ENCODE measurements at regions not wholly inside any gene's neighbourhood (a gene's known extent, or its start where the extent isn't known, plus 50 kb on each side); places are given as distances from the start of the nearest gene placed in this dataset.

GRCh38 chr4:124573056-124573455 lies 139.5 kb downstream of the ANKRD50 start:
- POLR2A ChIA-PET = no interaction called here
- Mint-ChIP-seq H3K4me3 (no peak overlapping the region), H3K4me1 (no peaks in the 10 kb centered on the region), H3K36me3 (ENCODE audit: low read depth) (no peaks in the 10 kb centered on the region), H3K27ac (no peak overlapping the region), H3K27me3 (no peaks in the 10 kb centered on the region), H3K9me3 (no peaks in the 10 kb centered on the region)
- no peak for DNase-seq
- CTCF ChIA-PET = no interaction called here

DNA sequence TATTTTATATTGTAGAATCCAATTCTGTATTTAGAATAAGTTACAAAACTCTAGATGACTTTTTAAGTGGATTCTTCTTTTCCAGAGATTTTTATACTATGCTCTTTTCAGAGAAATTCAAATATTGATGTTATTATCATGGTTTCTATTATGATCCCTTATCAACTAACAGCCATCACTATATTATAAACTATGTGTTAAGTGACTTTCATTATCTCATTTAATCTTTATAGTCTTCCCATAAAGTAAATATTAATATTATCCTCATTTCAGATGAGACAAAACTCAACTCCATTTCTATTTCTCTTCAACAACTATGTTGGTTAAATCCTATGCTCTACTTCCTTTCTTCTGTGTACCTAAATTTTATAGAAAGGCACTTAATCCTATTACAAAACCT lies 132.6 kb downstream of the ANKRD50 start:
- no peak for DNase-seq
- no peaks in the 10 kb centered on the region for H3K36me3 Mint-ChIP-seq (ENCODE audit: low read depth)
- ChIA-PET CTCF (no interaction called here), POLR2A (no interaction called here)
- H3K4me1 Mint-ChIP-seq = no peaks in the 10 kb centered on the region
- no peaks in the 10 kb centered on the region for H3K9me3 Mint-ChIP-seq
- no peaks in the 10 kb centered on the region for H3K27me3 Mint-ChIP-seq
- no peak overlapping the region for H3K4me3 Mint-ChIP-seq
- no peak overlapping the region for H3K27ac Mint-ChIP-seq

- CTCF ChIA-PET = no interaction called here
- H3K36me3 Mint-ChIP-seq (ENCODE audit: low read depth) = no peaks in the 10 kb centered on the region
- no peaks in the 10 kb centered on the region for H3K4me1 Mint-ChIP-seq
- H3K27ac Mint-ChIP-seq = no peak overlapping the region
- H3K4me3 Mint-ChIP-seq = no peak overlapping the region
- no peaks in the 10 kb centered on the region for H3K27me3 Mint-ChIP-seq
- no peak for DNase-seq
- POLR2A ChIA-PET = no interaction called here
- H3K9me3 Mint-ChIP-seq = no peaks in the 10 kb centered on the region
These were observed 128.7 kb downstream of the ANKRD50 start for GRCh38 chr4:124583797-124584196.

DNA sequence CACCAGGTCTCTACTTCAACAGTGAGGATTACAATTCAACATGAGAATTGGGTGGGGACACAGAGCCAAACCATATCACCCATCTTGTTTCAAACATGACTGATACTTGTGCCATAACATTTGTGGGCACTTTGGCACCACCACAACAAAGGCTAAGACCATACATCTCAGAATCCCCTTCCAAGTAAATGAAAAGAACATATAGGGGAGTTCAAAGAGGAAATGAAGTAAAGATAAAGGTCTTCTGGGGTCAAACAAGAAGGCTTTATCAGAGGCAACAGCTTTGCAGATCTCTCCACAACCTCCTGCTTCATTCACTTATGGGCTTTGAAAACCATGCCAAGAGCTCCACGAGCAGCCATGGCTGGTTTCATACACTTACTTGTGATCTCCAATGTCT lies 122.7 kb downstream of the ANKRD50 start:
- H3K27me3 Mint-ChIP-seq = no peaks in the 10 kb centered on the region
- H3K9me3 Mint-ChIP-seq = no peaks in the 10 kb centered on the region
- H3K27ac Mint-ChIP-seq = no peak overlapping the region
- H3K36me3 Mint-ChIP-seq (ENCODE audit: low read depth) = no peaks in the 10 kb centered on the region
- DNase-seq = no peak
- ChIA-PET POLR2A (no interaction called here), CTCF (no interaction called here)
- no peak overlapping the region for H3K4me3 Mint-ChIP-seq
- H3K4me1 Mint-ChIP-seq = no peaks in the 10 kb centered on the region

DNA sequence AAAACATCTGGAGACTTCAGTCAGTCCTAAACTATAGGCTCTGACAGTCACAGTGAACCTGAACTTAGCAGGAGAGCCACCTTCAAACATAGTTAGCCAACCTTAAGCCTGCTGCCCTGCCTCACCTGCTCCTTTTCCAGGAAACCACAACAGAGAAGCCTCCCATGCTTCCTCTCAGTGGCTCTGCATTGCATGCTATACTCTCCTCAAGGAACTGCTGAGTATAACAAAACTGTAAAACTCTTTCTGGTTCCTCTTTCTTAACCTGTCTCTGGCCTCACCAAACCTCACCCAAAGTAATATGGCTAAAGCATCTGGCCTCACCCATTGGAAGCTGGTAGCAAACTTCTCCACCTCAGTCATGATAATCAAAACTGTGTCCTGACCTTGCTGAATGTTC lies 122.1 kb downstream of the ANKRD50 start:
- Mint-ChIP-seq H3K4me3 (no peak overlapping the region), H3K27ac (no peak overlapping the region), H3K4me1 (no peaks in the 10 kb centered on the region), H3K36me3 (ENCODE audit: low read depth) (no peaks in the 10 kb centered on the region), H3K27me3 (no peaks in the 10 kb centered on the region), H3K9me3 (no peaks in the 10 kb centered on the region)
- ChIA-PET POLR2A (no interaction called here), CTCF (no interaction called here)
- no peak for DNase-seq

DNA sequence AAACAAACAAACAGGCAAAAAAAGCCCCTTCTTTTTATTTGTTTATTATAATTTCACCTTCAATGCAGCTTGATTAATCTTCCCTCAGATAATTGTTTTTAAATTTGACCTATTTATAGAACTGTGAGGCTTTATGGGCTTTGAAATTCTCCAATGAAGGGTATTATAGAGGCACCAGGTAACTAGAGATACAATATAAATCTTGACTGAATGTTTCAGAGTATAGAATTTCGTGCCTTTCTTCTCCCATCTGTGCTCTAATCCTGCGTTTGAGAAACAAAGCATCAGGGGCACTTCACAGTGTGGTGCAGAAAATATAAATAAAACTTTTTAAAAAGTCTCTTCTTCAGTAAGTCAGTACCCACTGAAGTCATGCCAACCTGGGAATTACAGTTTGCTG lies 120.9 kb downstream of the ANKRD50 start:
- no peaks in the 10 kb centered on the region for H3K4me1 Mint-ChIP-seq

GRCh38 chr4:124593494-124593893 lies 119.0 kb downstream of the ANKRD50 start:
- Mint-ChIP-seq H3K36me3 (ENCODE audit: low read depth) (no peaks in the 10 kb centered on the region), H3K4me3 (no peak overlapping the region), H3K4me1 (no peaks in the 10 kb centered on the region), H3K27me3 (no peaks in the 10 kb centered on the region), H3K27ac (no peak overlapping the region), H3K9me3 (no peaks in the 10 kb centered on the region)
- CTCF ChIA-PET = no interaction called here
- POLR2A ChIA-PET = no interaction called here
- no peak for DNase-seq

More for the DNA sequence above, 120.9 kb downstream of the ANKRD50 start:
- H3K27me3 Mint-ChIP-seq = no peaks in the 10 kb centered on the region
- no peak overlapping the region for H3K4me3 Mint-ChIP-seq
- H3K27ac Mint-ChIP-seq = no peak overlapping the region
- CTCF ChIA-PET = no interaction called here
- DNase-seq = no peak
- no peaks in the 10 kb centered on the region for H3K36me3 Mint-ChIP-seq (ENCODE audit: low read depth)
- POLR2A ChIA-PET = no interaction called here
- no peaks in the 10 kb centered on the region for H3K9me3 Mint-ChIP-seq

DNA sequence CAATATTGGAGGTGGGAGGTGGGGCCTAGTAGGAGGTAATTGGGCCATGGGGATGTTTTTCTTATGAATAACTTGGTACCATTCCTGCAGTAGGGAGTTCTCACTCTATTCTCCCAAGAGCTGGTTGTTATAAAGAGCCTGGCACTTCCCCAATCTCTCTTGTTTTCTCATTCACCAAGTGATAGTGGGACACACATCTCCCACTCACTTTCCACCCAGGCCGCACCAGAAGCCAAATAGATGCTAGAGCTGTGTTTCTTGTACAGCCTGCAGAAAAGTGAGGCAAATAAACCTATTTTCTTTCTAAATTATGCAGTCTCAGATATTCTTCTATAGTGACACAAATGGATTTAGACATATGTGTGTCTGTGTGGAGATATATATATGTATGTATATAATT lies 117.6 kb downstream of the ANKRD50 start:
- POLR2A ChIA-PET = no interaction called here

DNA sequence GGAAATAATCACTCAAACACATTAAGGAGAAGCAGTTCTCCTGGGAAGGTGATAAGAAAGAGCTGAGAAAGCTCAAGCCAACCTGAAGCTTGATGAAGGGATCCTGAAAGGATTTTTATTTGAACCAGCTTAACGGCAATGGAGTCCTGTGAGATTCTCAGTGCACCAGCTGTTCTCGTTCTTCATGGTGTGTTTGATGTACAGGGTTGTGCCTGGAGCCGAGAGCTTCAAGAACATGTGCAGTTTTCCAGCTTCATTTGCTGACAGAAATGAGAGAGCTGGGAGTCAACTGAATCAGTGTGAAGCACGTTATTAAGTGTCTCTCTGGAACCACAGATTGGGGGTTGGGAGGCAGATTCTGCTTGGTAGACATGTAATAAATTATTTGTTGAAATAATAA lies 115.7 kb downstream of the ANKRD50 start:
- Mint-ChIP-seq H3K4me1 (no peaks in the 10 kb centered on the region), H3K36me3 (ENCODE audit: low read depth) (no peaks in the 10 kb centered on the region), H3K9me3 (no peaks in the 10 kb centered on the region), H3K27ac (no peak overlapping the region), H3K27me3 (no peaks in the 10 kb centered on the region), H3K4me3 (no peak overlapping the region)
- DNase-seq = no peak
- POLR2A ChIA-PET = no interaction called here
- CTCF ChIA-PET = no interaction called here

More for the DNA sequence above, 117.6 kb downstream of the ANKRD50 start:
- Mint-ChIP-seq H3K36me3 (ENCODE audit: low read depth) (no peaks in the 10 kb centered on the region), H3K4me3 (no peak overlapping the region), H3K27ac (no peak overlapping the region), H3K9me3 (no peaks in the 10 kb centered on the region), H3K27me3 (no peaks in the 10 kb centered on the region), H3K4me1 (no peaks in the 10 kb centered on the region)
- no peak for DNase-seq
- CTCF ChIA-PET = no interaction called here

DNA sequence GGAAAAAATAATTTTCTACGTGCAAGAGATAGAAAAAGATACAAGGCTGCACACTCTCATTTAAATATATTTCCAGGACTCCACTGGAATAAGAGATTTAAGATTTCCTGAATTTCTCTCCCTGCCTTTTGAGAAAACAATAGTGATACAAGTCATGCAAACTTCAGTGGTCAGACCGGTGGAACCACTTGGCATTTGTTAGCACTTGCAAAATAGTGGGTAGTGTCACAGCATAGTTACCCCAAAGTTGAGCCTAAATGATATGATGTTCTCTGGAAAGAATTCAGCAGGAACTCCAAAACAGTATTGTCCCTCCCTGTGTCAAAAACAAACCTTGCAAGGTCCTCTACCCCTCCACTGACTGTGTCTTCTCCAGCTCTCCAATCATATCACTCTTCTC lies 102.3 kb downstream of the ANKRD50 start:
- Mint-ChIP-seq H3K27ac (no peak overlapping the region), H3K9me3 (peaks cover 5% of the 10 kb centered on the region), H3K36me3 (ENCODE audit: low read depth) (no peaks in the 10 kb centered on the region), H3K4me3 (no peak overlapping the region), H3K27me3 (no peaks in the 10 kb centered on the region), H3K4me1 (no peaks in the 10 kb centered on the region)
- ChIA-PET CTCF (no interaction called here), POLR2A (no interaction called here)
- no peak for DNase-seq
